HL-60 (cell line): ENCODE measurements at regions not wholly inside any gene's neighbourhood (a gene's known extent, or its start where the extent isn't known, plus 50 kb on each side); places are given as distances from the start of the nearest gene placed in this dataset.

Source experiments
- POLR2AphosphoS5 ChIP-seq: IDR thresholded peaks from 2 replicates; pipeline ENCODE4 v1.6.1; 2012; ENCODE audit warnings: low read depth
- TF ChIP-seq, protein P1 (sequence below): IDR thresholded peaks from one replicate; pipeline ENCODE4 v1.5.1; 2011; ENCODE audit warnings: low read length, control low read depth, inconsistent platforms; ENCODE audit not compliant: insufficient read depth

DNA sequence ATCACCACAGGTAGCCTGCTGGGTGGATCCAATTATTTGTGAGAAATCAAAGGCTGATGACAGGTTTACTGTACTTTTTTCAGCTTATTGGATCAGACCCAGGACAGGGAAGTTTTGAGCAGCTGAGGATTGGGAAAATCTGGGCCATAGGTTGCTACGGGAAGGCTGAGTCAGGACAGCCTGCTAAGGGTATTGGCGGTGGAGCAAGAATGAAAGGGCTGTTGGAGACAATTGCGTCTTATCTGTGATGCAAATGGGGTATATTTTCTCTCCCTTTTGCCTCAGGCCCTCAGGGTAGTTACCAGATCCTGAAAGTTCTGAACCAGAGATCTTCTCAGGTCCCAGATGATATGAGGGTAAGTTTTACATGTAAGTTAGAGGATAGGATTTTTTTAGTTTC is 317.7 kb downstream of the EDEM1 start:
- no peak for TF ChIP-seq POLR2AphosphoS5
- TF ChIP-seq, protein P1, sequence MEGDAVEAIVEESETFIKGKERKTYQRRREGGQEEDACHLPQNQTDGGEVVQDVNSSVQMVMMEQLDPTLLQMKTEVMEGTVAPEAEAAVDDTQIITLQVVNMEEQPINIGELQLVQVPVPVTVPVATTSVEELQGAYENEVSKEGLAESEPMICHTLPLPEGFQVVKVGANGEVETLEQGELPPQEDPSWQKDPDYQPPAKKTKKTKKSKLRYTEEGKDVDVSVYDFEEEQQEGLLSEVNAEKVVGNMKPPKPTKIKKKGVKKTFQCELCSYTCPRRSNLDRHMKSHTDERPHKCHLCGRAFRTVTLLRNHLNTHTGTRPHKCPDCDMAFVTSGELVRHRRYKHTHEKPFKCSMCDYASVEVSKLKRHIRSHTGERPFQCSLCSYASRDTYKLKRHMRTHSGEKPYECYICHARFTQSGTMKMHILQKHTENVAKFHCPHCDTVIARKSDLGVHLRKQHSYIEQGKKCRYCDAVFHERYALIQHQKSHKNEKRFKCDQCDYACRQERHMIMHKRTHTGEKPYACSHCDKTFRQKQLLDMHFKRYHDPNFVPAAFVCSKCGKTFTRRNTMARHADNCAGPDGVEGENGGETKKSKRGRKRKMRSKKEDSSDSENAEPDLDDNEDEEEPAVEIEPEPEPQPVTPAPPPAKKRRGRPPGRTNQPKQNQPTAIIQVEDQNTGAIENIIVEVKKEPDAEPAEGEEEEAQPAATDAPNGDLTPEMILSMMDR, result no peak
